OCI-LY7 (cell line): ENCODE measurements at regions not wholly inside any gene's neighbourhood (a gene's known extent, or its start where the extent isn't known, plus 50 kb on each side); places are given as distances from the start of the nearest gene placed in this dataset.

Experiments used
- BruUV-seq: library from RNA; stranded (reverse); fragments of 400-500 nt; replicated peaks from 2 replicates; lab custom pipeline; 2021; lab: Mats Ljungman, UMichigan
- CTCF ChIA-PET: fragments of 300-600 bp; sonication (Branson Sonifier 250); formaldehyde crosslinking; loops from one replicate; lab custom pipeline; 2022; ENCODE audit warnings: antibody characterized with exemption; ENCODE audit not compliant: unreplicated experiment; lab: Charles Lee
- POLR2A ChIA-PET: fragments of 300-600 bp; sonication (Branson Sonifier 250); formaldehyde crosslinking; loops from one replicate; lab custom pipeline; 2022; ENCODE audit warnings: antibody characterized with exemption; lab: Charles Lee
- DNase-seq: peaks from one replicate; pipeline ENCODE4 v3.0.0-alpha.2; 2015; ENCODE audit warnings: low spot score
- H2AFZ ChIP-seq: fragments of 200-600 bp; sonication (generic), shearing (Covaris generic); 2 replicates; pipeline ENCODE4 v1.6.1; 2014; ENCODE audit warnings: mild to moderate bottlenecking, antibody characterized with exemption, low read length, moderate library complexity
- H3K27ac ChIP-seq: fragments of 200-600 bp; sonication (generic); 2 replicates; pipeline ENCODE4 v1.5.1; 2014; ENCODE audit warnings: mixed run types, low read depth, mild to moderate bottlenecking, moderate library complexity, low read length, inconsistent platforms; ENCODE audit not compliant: poor library complexity, severe bottlenecking
- H3K36me3 ChIP-seq: fragments of 200-600 bp; sonication (generic); 2 replicates; pipeline ENCODE4 v1.6.1; 2014; ENCODE audit warnings: mild to moderate bottlenecking, antibody characterized with exemption, low read length, moderate library complexity, mixed read lengths; ENCODE audit not compliant: insufficient read depth
- H3K4me1 ChIP-seq: fragments of 200-600 bp; sonication (generic); 2 replicates; pipeline ENCODE4 v1.5.1; 2014; ENCODE audit warnings: mild to moderate bottlenecking, low read length; ENCODE audit not compliant: insufficient read depth, poor library complexity, severe bottlenecking
- H3K4me2 ChIP-seq: fragments of 200-600 bp; sonication (generic); 2 replicates; pipeline ENCODE4 v1.6.1; 2014; ENCODE audit warnings: mild to moderate bottlenecking, low read length
- H3K4me3 ChIP-seq: fragments of 200-600 bp; sonication (generic); 2 replicates; pipeline ENCODE4 v1.5.1; 2014; ENCODE audit warnings: mild to moderate bottlenecking, low read depth, low read length; ENCODE audit not compliant: poor library complexity, severe bottlenecking
- H3K79me2 ChIP-seq: fragments of 200-600 bp; sonication (generic); 2 replicates; pipeline ENCODE4 v1.6.1; 2016; ENCODE audit warnings: low read depth, mild to moderate bottlenecking, low read length, moderate library complexity, mixed read lengths; ENCODE audit not compliant: insufficient read depth
- H3K9me2 ChIP-seq: fragments of 200-600 bp; sonication (generic); 2 replicates; pipeline ENCODE4 v1.6.1; 2016; ENCODE audit warnings: mild to moderate bottlenecking, low read length, mixed read lengths; ENCODE audit not compliant: insufficient read depth
- H3K9me3 ChIP-seq: fragments of 200-600 bp; sonication (generic); 2 replicates; pipeline ENCODE4 v1.6.1; 2014; ENCODE audit warnings: mild to moderate bottlenecking, mixed run types, low read length, mixed read lengths
- H4K20me1 ChIP-seq: fragments of 200-600 bp; sonication (generic); 2 replicates; pipeline ENCODE4 v1.6.1; 2014; ENCODE audit warnings: mild to moderate bottlenecking, antibody characterized with exemption, low read length, moderate library complexity, mixed read lengths; ENCODE audit not compliant: insufficient read depth
- CTCF ChIP-seq: fragments of 200-600 bp; sonication (generic); conservative IDR thresholded peaks from 2 replicates; pipeline ENCODE4 v1.5.1; 2014; ENCODE audit warnings: mild to moderate bottlenecking, antibody characterized with exemption, low read length, moderate library complexity, mixed read lengths
- EZH2phosphoT487 ChIP-seq: fragments of 200-600 bp; sonication (generic); IDR thresholded peaks from 2 replicates; pipeline ENCODE4 v1.6.1; 2018; ENCODE audit warnings: low read depth, borderline replicate concordance, mild to moderate bottlenecking, mixed run types, antibody characterized with exemption, low read length, moderate library complexity, mixed read lengths
- intact Hi-C: fragments of 100-400 bp; cut with micrococcal nuclease; formaldehyde crosslinking; loops from one replicate; pipeline ENCODE4 v1.10.0; 2022; ENCODE audit not compliant: unreplicated experiment

GRCh38 chr3:145145461-145145860 is 1015.5 kb downstream of the PLOD2 start:
- no peaks in the 10 kb centered on the region for H3K4me1 ChIP-seq
- no peak overlapping the region for H3K4me3 ChIP-seq
- H3K9me2 ChIP-seq, result no peaks in the 10 kb centered on the region
- no peak overlapping the region for H2AFZ ChIP-seq
- no peak overlapping the region for H3K27ac ChIP-seq
- BruUV-seq, result no TSS peak
- ChIA-PET POLR2A (interaction anchor here (0.6 kb wide), 1 partner anchor 506 kb away, joined by 3 read pairs; no protein-coding TSS in a partner anchor), CTCF (no interaction called here)
- TF ChIP-seq CTCF (no peak), EZH2phosphoT487 (no peak)
- no peak for DNase-seq
- H3K36me3 ChIP-seq, result no peaks in the 10 kb centered on the region
- H4K20me1 ChIP-seq, result no peaks in the 10 kb centered on the region
- intact Hi-C loops, result no loop called here
- H3K79me2 ChIP-seq, result no peaks in the 10 kb centered on the region
- H3K9me3 ChIP-seq, result no peaks in the 10 kb centered on the region
- no peak overlapping the region for H3K4me2 ChIP-seq

- Histone ChIP-seq H3K9me3 (no peaks in the 10 kb centered on the region), H3K27ac (no peak overlapping the region), H4K20me1 (no peaks in the 10 kb centered on the region), H2AFZ (no peak overlapping the region), H3K4me2 (no peak overlapping the region), H3K4me3 (no peak overlapping the region), H3K9me2 (no peaks in the 10 kb centered on the region), H3K36me3 (no peaks in the 10 kb centered on the region), H3K4me1 (no peaks in the 10 kb centered on the region), H3K79me2 (no peaks in the 10 kb centered on the region)
- intact Hi-C loops, result no loop called here
- POLR2A ChIA-PET, result no interaction called here
- DNase-seq, result no peak
- BruUV-seq, result no TSS peak
- TF ChIP-seq CTCF (no peak), EZH2phosphoT487 (no peak)
- CTCF ChIA-PET, result no interaction called here
Measured at GRCh38 chr3:145159640-145160039, 1001.3 kb downstream of the PLOD2 start.

GRCh38 chr3:145170121-145170520 is 990.9 kb downstream of the PLOD2 start:
- H4K20me1 ChIP-seq, result no peaks in the 10 kb centered on the region
- H3K4me3 ChIP-seq, result no peak overlapping the region
- ChIA-PET CTCF (no interaction called here), POLR2A (no interaction called here)
- no TSS peak for BruUV-seq
- H3K4me1 ChIP-seq, result no peaks in the 10 kb centered on the region
- H3K9me3 ChIP-seq, result no peaks in the 10 kb centered on the region
- no peaks in the 10 kb centered on the region for H3K9me2 ChIP-seq
- H3K4me2 ChIP-seq, result no peak overlapping the region
- no peaks in the 10 kb centered on the region for H3K36me3 ChIP-seq
- no peak overlapping the region for H3K27ac ChIP-seq
- H2AFZ ChIP-seq, result no peak overlapping the region
- no peak for DNase-seq
- intact Hi-C loops, result no loop called here
- TF ChIP-seq EZH2phosphoT487 (no peak), CTCF (no peak)
- H3K79me2 ChIP-seq, result no peaks in the 10 kb centered on the region
